Cardiac muscle cell (in vitro differentiated cells and primary cell): ENCODE measurements at regions not wholly inside any gene's neighbourhood (a gene's known extent, or its start where the extent isn't known, plus 50 kb on each side); places are given as distances from the start of the nearest gene placed in this dataset.

Experiments
- DNase-seq, 2 donors: peaks; one replicate each; pipeline versions ENCODE4 v3.0.0 to v3.0.0-alpha.2; 2010 to 2017; ENCODE audit warnings: low read depth in 1 of 2, low spot score in 1 of 2
- H3K27ac ChIP-seq: fragments of 200-600 bp; sonication (generic); 2 replicates; pipeline ENCODE4 v1.5.1; 2016
- H3K27me3 ChIP-seq: fragments of 200-600 bp; sonication (generic); 2 replicates; pipeline ENCODE4 v1.6.0; 2016; ENCODE audit warnings: control low read depth
- H3K36me3 ChIP-seq: fragments of 200-600 bp; sonication (generic); 2 replicates; pipeline ENCODE4 v1.5.1; 2016; ENCODE audit warnings: control low read depth
- H3K4me1 ChIP-seq: fragments of 200-600 bp; sonication (generic); 2 replicates; pipeline ENCODE4 v1.8.1; 2017; ENCODE audit warnings: low read depth, mild to moderate bottlenecking, mixed run types
- H3K4me3 ChIP-seq: fragments of 200-600 bp; sonication (generic); 2 replicates; pipeline ENCODE4 v1.5.1; 2016; ENCODE audit warnings: mild to moderate bottlenecking
- H3K9me3 ChIP-seq: fragments of 200-600 bp; sonication (generic); 2 replicates; pipeline ENCODE4 v1.5.1; 2017; ENCODE audit warnings: low read depth, mild to moderate bottlenecking, control low read depth
- TF ChIP-seq, protein P1 (sequence below): IDR thresholded peaks from 2 replicates; pipeline ENCODE4 v1.5.1; 2012; ENCODE audit warnings: low read depth, mild to moderate bottlenecking, low read length

DNA sequence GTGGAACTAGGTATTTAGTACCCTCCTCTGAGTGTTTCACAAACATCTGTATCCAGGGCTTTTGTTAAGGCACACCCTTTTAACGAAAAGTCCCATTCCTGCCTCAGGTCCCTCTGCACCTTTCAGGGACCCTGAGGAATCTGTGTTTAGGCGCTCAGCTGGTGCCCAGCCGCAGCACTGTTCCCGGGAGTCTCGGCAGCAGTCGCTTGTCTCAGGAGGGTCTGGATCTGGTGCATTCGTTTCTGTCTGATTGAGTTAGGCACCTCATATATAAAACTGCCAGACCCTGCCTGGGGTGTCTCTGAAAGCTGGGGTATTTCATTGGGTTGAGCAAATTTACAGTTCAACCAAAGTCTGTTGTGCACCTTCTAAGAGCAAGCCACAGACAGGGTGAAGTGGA, 162.8 kb upstream of the TOPAZ1 start:
- H3K9me3 ChIP-seq = no peaks in the 10 kb centered on the region
- H3K27me3 ChIP-seq = peaks cover 79% of the 10 kb centered on the region
- no peak overlapping the region for H3K27ac ChIP-seq
- H3K36me3 ChIP-seq = no peaks in the 10 kb centered on the region
- no peaks in the 10 kb centered on the region for H3K4me1 ChIP-seq
- DNase-seq = no peak
- no peak overlapping the region for H3K4me3 ChIP-seq
- TF ChIP-seq, protein P1, sequence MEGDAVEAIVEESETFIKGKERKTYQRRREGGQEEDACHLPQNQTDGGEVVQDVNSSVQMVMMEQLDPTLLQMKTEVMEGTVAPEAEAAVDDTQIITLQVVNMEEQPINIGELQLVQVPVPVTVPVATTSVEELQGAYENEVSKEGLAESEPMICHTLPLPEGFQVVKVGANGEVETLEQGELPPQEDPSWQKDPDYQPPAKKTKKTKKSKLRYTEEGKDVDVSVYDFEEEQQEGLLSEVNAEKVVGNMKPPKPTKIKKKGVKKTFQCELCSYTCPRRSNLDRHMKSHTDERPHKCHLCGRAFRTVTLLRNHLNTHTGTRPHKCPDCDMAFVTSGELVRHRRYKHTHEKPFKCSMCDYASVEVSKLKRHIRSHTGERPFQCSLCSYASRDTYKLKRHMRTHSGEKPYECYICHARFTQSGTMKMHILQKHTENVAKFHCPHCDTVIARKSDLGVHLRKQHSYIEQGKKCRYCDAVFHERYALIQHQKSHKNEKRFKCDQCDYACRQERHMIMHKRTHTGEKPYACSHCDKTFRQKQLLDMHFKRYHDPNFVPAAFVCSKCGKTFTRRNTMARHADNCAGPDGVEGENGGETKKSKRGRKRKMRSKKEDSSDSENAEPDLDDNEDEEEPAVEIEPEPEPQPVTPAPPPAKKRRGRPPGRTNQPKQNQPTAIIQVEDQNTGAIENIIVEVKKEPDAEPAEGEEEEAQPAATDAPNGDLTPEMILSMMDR = no peak

DNA sequence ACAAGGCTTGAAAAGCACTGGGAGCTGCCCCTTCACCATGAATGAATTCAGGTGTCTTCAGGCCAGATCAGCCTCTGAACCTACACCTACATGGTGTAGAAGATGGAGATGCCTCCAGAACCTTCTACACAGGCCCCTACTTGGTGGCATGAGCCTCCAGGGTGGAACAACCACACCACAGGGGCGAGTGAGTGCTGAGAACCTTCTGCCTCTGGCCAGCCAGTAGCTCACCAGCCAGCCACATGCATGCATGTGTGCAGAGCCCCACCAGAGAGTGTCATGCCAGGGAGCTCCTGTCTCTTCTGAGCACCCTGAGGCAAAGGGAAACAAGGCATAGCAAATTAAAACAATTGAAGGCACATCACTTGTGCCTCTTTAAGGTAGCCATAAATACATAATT, 161.8 kb upstream of the TOPAZ1 start:
- no peak for DNase-seq
- Histone ChIP-seq H3K4me1 (no peaks in the 10 kb centered on the region), H3K4me3 (no peak overlapping the region), H3K27me3 (peaks cover 69% of the 10 kb centered on the region), H3K27ac (no peak overlapping the region), H3K36me3 (no peaks in the 10 kb centered on the region), H3K9me3 (no peaks in the 10 kb centered on the region)
- TF ChIP-seq, protein P1 = no peak

- H3K27me3 ChIP-seq = peaks cover 63% of the 10 kb centered on the region
- H3K4me3 ChIP-seq = no peak overlapping the region
- no peaks in the 10 kb centered on the region for H3K36me3 ChIP-seq
- no peaks in the 10 kb centered on the region for H3K9me3 ChIP-seq
- no peak overlapping the region for H3K27ac ChIP-seq
- no peaks in the 10 kb centered on the region for H3K4me1 ChIP-seq
- TF ChIP-seq, protein P1 = no peak
- no peak for DNase-seq
Measured at GRCh38 chr3:44080474-44081072, 161.1 kb upstream of the TOPAZ1 start.

GRCh38 chr3:44090036-44090435, 151.7 kb upstream of the TOPAZ1 start:
- no peak for DNase-seq
- no peak overlapping the region for H3K4me3 ChIP-seq
- H3K27ac ChIP-seq = no peak overlapping the region
- peaks cover 66% of the 10 kb centered on the region for H3K27me3 ChIP-seq
- no peaks in the 10 kb centered on the region for H3K36me3 ChIP-seq
- H3K4me1 ChIP-seq = no peaks in the 10 kb centered on the region
- TF ChIP-seq, protein P1 = no peak
- H3K9me3 ChIP-seq = no peaks in the 10 kb centered on the region

- Histone ChIP-seq H3K36me3 (no peaks in the 10 kb centered on the region), H3K9me3 (no peaks in the 10 kb centered on the region), H3K4me3 (no peak overlapping the region), H3K4me1 (no peaks in the 10 kb centered on the region), H3K27ac (no peak overlapping the region), H3K27me3 (peaks cover 66% of the 10 kb centered on the region)
- DNase-seq = no peak
- TF ChIP-seq, protein P1 = no peak
Measured at GRCh38 chr3:44092497-44092896, 149.2 kb upstream of the TOPAZ1 start.
